NCI-H146 (cell line): ENCODE measurements at regions not wholly inside any gene's neighbourhood (a gene's known extent, or its start where the extent isn't known, plus 50 kb on each side); places are given as distances from the start of the nearest gene placed in this dataset.
A peak's percentile ranks its signal among the peaks of the same experiment; 100 is the strongest.

ENCODE experiments used
- DNase-seq: peaks from one replicate; lab custom pipeline; 2025; lab: John Stamatoyannopoulos, UW

DNA sequence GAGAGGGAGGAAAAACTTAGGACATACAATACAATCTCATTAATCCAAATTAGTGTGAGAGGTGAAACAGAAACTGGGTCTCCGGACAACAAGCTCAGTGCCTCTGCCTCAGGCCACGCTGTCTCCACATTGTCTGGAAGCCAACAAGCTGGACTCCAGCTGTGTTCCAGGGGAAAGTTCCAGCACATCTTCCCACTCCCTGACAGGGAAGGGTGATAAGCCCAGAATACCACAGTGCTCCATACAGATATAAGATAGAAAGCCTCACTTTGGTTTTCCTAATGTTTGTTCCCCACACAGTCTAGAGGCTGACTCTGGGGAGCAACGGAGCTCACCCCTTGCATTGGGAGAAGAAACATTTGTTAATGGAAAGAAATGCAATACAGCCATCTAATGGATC lies 117.1 kb upstream of the SPTLC3 start:
- no peak for DNase-seq

DNA sequence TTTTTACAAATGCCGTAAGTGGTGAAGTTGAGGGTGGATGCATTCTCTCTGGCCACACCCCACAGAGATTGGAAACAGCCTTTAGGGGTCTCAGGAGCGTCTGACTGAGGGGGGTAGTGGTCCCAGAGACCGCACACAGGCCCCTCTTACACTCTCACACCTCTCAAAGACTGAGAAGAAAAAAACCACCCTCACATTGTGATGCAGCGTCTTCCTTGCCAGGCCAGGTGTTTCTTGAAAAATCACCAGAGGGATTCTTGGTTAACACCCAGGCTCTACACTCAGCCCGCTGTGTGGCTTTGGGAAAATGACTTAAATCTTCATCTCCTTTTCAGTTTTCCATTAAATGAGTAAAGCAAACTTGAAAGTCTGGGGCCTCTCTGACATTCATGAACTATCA lies 115.8 kb upstream of the SPTLC3 start:
- DNase-seq = no peak

DNA sequence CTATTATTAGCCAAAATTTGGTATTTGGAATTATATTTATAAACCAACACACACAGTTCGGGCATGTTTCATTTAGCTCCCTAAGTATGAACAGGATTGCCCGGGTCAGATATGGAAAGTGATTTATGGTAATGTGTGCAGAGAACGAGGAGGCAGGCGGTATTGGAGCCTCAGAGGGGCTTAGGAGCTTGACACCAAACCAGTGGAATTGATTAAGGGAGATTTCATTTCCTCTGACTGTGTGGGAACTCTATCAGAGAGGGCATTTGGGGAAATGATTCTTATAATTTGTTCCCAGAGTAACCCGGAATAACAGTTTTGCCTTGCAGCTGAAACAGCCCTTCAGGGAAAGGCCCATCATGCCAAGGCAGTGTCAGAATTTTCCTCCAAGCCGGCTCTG lies 115.1 kb upstream of the SPTLC3 start:
- DNase-seq = no peak

DNA sequence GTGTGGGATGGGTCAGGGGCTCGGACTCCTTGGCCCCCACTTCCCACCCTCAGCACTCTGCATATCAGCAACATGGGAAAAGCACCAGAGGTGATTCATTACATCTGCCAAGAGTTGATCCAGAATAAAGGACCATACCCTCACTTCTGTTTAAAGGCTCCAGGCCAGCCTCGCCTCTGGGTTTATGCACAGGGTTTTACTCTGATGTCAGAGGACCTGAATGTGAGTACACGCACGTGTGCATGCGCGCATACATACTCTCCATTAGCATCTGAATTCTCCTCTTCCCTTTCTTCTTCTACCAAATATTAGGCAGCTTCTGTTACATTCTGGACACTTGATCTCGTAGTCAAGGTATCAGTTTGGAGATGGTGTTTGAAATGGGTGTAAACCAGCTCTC lies 114.7 kb upstream of the SPTLC3 start:
- DNase-seq = no peak

DNA sequence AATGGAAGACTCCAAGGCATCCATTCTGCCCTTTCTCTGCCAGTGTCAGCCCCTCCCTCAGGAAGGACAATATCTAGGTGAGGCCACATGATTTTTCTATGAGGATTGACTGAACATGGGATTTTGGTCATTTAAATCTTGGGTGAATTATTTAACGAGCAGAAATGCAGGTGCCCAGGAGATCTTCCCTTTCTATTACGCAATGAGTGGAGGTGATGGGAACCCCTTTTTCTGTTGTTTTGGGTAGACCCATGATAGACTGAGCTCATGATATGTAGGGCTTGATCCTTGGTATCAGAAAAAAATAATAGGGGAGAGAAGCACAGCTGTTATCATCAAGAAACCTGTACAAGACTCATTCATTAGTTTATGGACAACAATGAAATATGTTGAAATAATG lies 112.6 kb upstream of the SPTLC3 start:
- DNase-seq = no peak

DNA sequence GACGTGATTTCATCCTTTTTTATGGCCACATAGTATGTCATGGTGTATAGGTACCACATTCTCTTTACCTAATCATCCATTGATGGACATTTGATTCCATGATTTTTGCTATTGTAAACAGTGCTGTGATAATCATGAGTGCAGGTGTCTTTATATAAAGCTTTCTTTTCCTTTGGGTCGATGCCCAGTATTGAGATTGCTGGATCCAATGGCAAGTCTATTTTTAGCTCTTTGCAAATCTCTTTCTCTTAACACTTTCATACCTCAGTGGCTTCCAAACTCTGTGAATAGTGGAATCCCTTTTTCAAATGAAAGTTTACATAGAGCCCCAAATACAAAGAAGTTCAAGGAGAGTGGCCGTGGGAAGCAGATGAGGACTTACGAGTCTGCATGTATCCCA lies 105.8 kb upstream of the SPTLC3 start:
- DNase-seq = no peak

DNA sequence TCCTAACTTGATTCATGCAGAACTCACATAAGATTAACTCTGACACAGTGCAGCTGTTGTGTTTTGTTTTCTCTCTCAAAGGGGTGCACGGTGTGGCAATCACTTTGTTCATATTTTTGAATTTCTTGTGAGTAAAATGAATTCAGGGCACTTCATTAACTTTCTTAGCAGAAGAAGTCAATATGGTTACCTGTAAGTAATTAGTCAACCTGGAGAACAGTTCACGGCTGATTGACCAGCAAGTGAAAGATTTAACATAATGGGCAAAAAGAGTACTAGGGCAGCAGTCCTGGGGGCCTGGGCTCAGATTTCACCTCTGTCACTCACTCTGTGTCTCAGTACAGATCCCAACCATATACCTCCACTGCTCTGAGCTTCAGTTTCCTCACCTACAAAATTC lies 102.4 kb upstream of the SPTLC3 start:
- DNase-seq = no peak

DNA sequence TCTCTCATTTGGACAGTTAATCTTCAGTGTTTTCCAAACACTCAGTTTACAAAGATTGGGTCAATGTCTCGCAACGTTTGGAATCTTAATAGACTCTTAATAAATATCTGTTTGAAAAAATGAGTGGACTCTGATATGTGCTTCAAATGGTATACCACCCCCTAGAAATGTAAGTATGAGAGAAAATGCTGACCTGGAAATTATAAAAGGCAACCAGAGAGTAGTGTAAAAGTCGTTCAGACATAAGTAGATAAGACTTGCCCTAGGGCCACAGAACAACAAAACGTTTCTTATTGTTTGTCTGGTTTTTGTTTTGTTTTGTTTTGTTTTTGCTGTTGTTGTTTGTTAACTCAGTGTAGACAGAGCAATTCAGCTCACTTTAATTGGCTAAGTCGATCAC lies 97.4 kb upstream of the SPTLC3 start:
- no peak for DNase-seq

DNA sequence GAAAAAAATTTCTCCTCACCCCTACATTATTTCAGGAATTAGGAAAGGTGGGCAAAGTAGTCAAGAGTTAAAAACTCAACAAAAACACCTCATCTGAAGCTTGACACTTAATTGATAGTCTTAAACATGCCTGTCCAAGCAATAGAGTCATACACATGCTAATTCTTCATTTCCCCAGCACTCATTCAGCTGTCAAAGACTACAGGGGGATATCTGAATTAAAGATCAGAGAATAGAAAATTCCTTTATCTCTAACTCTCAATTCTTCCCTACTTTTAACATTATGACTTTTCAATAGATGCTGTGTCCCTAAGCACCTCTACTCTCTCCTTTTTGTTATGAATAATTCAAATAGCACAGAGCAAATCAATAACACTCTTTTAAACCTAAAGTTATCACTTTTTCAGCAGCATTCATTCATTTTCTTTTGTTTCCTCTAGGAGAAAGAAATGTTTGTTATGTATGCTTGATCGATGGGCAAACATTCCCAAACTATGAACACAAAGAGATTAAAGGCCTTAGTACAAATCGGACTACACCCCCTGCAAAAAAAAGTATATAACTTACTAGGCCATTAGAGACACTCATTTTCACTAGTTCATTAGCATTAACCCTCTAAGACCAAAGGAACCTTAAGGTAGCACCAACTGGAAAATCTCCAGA lies 94.9 kb upstream of the SPTLC3 start:
- DNase-seq = no peak

DNA sequence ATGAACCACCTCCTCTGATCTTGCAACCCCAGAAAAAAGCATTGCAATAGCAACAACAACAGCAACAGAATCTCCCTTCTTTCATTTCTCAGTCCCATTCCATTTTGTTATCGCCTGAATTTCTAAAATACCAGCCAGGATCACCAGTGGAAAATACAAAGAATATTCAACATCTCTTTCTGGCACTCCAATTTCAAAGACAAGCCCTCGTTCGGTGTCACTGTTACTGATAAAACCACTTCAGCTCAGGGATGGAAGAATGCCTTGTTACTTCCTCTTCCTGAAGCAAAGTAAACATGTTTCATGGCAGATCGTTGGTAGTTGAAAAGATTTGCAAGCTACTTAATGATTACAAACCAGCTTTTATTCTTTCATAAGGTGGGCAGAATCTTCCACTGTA lies 94.0 kb upstream of the SPTLC3 start:
- DNase-seq = no peak

DNA sequence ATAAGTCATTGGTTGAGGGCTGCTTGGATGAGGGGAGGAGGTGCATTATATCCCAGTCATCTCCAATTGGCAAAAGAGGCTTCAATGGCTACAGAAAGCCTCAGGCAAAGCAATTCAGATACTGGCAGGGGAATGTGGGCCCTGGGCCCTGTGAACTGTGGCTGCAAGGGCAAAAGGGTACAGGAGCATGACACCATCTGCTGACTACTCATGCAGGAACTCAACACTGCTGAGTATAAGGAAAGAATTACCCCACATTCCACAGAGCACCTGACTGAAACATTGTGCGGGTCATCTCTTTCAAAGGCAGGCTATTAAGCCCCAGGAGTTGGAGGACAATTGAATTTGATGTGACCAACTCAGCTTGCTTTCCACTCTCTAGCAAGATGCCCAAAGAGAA lies 92.1 kb upstream of the SPTLC3 start:
- no peak for DNase-seq

DNA sequence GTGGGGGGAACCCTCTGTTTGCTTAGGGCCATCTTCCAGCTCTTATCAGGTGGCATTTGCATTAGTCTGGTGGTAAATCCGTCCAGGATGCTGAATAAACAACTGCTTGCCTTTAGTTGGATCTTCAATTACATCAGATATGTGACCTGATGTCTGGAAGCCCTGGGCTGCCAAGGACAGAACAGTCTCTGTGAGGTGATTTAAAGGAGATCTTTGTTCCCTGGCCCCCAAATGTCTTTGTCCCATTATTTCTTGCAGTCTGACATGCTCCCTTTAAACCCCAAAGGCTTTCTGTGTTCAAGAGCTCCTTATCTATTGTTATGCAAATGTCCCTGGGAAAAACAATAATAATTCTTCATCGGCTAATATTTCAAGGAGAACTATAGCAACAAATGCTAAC lies 84.6 kb upstream of the SPTLC3 start:
- DNase-seq = peak; percentile 31

DNA sequence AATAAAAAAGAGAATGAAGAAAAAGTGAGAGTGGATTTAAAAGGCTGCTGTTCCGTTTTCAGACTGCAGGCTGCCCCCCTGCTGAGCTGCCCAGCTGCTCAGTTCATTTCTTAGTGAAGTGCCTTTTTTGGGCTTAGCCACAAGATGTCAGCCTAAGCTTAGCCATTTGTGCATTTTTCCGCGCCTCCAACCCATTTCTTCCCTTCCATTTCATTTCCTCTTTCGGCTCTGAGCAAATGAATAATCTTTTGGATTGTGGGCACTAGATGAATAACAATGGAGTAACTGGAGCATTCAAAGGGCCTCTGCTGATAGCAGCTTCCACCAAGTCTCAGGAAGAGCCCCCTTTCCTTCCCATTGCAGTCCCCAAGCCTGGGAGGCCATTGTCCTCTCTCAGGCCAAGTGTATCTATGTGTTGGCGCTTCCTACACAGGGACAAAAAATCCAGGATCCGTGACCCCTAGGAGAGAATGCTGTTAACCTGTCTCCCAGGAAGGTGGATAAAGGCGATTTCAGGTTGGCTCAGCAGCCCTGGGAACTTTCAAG lies 83.5 kb upstream of the SPTLC3 start:
- peak; percentile 80 for DNase-seq

DNA sequence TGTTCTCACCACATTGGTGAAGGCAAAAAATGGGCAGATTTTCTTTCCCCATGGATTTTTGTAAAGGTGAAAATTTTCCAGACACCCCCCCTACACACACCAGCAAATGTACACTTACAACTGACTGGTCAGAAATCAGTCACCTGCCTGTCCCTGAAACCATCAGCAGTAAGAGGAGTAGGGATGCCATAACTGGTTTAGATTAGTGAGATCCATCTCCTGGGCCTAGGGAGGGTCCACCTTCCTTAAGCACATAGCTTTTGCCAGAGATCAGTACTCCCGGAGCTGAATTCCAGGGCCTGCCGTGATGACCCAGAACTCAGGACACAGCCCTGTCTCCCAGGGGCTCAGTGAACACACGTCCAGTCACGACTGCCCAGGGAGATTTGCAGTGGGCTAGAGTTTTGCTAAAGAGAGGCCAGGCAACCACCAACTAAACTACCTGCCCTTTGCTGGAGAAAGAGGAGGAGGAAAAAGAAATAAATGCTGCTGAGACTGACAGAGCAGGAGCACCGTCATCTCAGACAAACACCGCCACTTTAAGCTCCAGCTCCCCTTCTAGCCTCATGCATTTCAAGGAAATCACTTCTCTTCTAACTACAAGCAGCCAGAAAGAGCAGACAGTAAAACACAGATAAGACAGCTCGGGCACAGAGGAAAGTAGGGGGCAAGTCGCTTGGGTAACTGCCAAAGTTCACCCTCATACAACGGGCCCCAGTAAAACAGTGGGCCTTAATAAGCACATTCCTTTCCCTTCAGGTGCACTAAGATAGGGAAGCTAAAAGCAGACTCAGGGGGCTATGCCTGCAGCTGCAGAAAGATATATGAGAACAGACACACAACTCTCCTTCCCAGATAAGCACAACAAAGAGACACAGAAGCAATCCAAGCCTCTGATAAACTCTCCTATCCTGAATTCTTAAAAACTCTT lies 82.6 kb upstream of the SPTLC3 start:
- no peak for DNase-seq

DNA sequence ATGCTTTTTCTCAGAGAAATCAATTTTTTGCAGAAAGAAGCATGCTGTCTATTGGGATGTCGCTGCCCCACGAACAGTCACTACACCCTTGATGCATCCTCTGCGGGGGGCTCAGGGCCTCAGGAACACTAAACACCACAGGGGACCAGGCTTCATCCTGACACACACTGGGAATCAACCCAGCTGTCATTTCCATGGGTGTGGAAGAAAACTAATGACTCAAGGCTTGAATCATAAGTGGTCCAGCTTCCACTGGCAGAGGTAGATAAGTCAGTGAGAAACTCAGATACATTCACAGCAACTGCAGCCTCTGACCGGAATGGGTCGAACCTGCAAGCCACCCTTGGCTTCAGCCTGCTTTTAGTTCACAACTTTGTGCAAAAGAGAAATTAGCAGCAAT lies 81.3 kb upstream of the SPTLC3 start:
- no peak for DNase-seq

DNA sequence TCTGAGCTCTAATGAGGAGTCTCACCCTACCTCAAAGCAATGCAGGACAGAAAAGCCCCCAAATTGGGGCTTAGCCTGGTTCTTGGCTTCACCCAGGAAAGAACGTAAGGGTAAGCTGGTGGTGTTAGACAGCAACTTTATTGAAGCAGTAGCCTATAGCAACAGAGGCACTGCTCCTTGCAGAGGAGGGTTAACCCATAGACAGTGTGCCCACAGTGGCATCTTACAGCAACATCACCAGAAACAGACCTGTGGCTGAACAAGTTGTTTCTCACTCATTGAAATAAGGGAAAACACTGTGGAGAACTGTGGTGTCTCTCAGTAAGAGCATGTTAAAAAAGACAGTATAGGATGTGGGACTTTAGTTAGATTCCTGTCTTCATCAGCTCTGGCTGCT lies 80.4 kb upstream of the SPTLC3 start:
- no peak for DNase-seq

DNA sequence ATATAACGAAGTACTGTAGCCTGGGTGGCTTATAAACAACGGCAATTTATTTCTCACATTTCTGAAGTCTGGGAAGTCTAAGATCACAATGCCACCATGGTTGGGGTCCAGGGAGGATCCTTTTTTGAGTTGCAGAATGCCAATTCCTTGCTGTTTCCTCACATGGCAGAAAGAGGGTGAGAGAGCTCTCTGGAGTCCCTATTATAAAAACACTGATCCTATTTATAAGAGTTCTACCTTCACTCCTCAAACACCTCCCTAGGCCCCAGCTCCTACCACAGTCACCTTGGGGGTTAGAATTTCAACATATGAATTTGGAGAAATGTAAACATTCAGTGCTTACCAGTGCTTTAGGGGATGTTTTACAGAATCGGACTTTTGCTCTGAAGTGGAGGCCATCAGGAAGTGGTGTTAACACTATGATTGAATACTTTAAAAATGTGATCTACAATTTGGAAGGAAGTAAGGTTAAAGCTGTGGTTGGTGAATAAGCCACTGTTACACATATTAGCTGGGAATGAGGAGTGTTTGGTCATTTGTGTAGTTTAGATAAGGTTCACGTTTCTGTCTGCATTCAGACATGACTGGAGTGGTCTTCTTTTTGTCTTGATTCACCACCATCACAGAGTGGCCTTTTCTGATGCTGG lies 79.9 kb upstream of the SPTLC3 start:
- DNase-seq = no peak

DNA sequence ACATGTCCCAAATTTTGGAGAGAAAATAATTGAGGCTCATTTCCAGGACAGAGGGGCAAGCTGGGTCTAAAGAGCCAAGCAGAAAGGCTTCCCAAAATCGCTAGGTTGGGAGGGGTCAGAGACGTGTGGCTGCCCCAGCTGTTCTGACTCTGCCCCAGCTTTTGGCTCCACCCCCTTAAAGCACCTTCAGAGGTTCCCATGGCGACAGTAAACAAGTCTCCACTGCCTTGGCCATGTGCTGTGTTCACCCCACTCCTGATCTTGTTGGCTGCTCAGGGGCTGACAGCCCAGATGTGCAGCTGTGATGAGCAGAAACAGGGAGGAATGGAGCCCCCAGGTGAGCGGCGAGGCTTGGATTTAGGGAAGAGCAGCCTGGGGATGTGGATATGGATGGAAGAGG lies 72.8 kb upstream of the SPTLC3 start:
- DNase-seq = peak; percentile 7

DNA sequence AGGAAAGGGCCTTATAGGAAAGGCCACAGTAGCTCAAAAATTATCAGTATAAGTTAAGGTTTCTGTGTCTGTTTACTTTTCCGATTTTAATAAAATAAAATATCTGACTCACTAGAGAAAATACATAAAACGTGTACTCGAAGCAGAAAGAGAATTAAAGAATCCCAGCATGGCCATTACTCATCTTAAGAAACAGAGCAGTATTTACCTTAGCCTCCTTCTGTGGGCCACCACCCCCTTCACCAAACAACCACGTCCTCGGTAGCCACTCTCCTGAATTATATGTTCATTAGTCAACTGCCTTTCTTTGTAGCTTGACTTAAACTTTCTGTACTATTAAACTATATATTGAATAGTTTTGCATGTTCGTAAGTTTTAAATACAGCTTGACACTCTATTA lies 72.2 kb upstream of the SPTLC3 start:
- DNase-seq = no peak

DNA sequence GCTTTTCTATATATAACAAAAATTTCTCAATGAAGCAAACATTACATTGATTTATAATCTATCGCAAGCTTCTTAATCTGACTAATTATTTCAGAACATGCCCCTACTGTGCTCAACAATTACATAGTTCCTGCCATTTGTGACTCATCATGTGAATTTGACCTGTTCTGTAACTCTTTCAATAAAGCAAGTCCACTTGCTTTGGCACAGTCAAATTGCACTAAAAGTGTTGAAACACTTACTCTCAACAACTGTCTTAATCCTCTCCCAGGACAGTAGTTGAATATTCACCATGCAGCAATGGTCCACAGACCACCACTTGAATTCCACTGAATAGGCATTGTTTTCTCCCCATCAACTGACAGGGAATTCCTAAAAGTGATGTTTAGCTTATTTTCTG lies 67.7 kb upstream of the SPTLC3 start:
- no peak for DNase-seq

DNA sequence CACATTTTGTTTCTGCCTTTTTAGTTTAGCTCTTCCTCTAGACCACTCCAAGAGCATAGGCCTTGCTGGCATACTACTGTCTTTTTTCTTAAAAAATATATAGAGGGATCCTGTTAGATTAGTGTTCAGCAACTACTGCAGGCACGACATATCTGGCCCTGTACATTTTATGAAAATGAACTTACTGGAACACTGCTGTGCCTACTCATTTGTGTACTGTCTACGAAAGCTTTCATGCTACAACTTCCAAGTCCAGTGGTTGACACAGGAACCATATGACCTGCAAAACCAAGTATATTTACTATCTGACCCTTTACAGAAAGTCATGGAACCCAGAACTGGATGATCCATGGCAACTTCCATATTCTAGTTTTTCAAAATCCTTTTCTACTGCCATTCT lies 66.6 kb upstream of the SPTLC3 start:
- no peak for DNase-seq

DNA sequence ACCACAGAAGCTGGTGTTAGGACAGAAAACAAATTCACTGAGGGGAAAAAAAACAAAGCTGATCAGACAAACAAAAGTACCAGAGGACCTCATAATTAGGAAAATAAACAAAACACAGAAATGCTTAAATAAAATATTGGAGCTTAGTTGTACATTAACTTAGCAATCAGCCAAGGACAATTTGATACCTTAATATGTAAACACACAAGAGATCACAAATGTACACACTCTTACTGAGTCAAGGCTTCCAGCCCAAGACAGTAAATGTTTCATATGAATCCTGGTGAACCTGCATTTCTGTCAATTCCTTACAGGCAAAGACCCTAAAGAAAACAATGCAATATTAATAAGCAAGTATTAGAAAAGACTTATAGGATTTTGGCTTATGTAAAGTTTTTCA lies 62.0 kb upstream of the SPTLC3 start:
- DNase-seq = no peak

DNA sequence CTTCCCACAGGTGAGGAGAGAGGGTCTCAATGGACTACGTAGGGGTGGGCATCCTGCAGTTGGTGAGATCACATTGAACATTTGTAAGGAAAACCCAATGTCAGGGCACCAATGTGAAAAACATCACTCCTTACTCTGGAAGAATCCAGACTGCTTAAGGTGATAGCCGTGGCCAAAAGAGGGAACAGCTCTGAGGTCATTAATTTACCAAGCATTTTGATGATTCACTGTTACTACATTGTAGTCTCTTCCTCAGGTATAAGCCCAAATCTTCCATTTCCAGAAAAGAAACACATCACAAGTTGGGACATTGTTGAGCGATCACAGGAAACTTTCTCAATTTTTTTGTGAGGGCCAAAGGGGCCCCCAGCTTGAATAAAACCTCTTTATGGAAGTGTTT lies 61.1 kb upstream of the SPTLC3 start:
- no peak for DNase-seq
